ENCODE measurements at regions not wholly inside any gene's neighbourhood (a gene's known extent, or its start where the extent isn't known, plus 50 kb on each side); places are given as distances from the start of the nearest gene placed in this dataset. TPM values are rescaled to one million over a fixed set of nuclear protein-coding genes. Genes with fewer than 3 reads are reported as not detected.
"Not testable (repeated sequence)": the region's sequence is repeated elsewhere in the genome, so short reads cannot be mapped to it uniquely, and the experiment has no call there.

GRCh38 chr9:67800170-67800569 is 58.6 kb upstream of the ANKRD20A1 start:
- H3K9ac ChIP-seq (ENCODE audit: low read depth, low read length): not testable (repeated sequence)

More at GRCh38 chr9:67800170-67800569, 58.6 kb upstream of the ANKRD20A1 start:
- not testable (repeated sequence) for H3K36me3 ChIP-seq (ENCODE audit: insufficient read depth, low read length); H3K4me1 ChIP-seq (ENCODE audit: control insufficient read depth, insufficient read depth, low read length); H3K4me2 ChIP-seq (ENCODE audit: low read length); H3K9me3 ChIP-seq (replicated peaks; ENCODE audit: low read length); H3K4me3 ChIP-seq (ENCODE audit: low read length); H3K27me3 ChIP-seq (ENCODE audit: control insufficient read depth, insufficient read depth, low read length)

Small RNA genes in the stretch of these regions (small RNA-seq; reads per million reads assigned to genes)
- gene AL627230.1: not detected
- gene AL627230.3: not detected
- gene AL627230.5: not detected
- gene AL627230.6: not detected
- not detected for gene AL627230.8
- not detected for gene FAM27B
- gene RF00156: not detected
- not detected for gene RN7SL787P
